GM18517 (cell line): ENCODE measurements at regions not wholly inside any gene's neighbourhood (a gene's known extent, or its start where the extent isn't known, plus 50 kb on each side); places are given as distances from the start of the nearest gene placed in this dataset.

Experiments
- ATAC-seq: cut with Tn5 transposase; IDR thresholded peaks from one replicate; pipeline ENCODE4 v1.9.1; 2021; ENCODE audit warnings: mild to moderate bottlenecking, moderate library complexity; ENCODE audit not compliant: unreplicated experiment

- no peak for ATAC-seq
Measured at GRCh38 chr5:4212981-4213819, 617.6 kb downstream of the IRX1 start.

- ATAC-seq = no peak
Measured at GRCh38 chr5:4215143-4215542, 619.5 kb downstream of the IRX1 start.

- no peak for ATAC-seq
Measured at GRCh38 chr5:4216142-4216541, 620.5 kb downstream of the IRX1 start.

- ATAC-seq = no peak
Measured at GRCh38 chr5:4220016-4220415, 624.4 kb downstream of the IRX1 start.

GRCh38 chr5:4221048-4221447, 625.4 kb downstream of the IRX1 start:
- ATAC-seq = no peak

- no peak for ATAC-seq
Measured at GRCh38 chr5:4222147-4222546, 626.5 kb downstream of the IRX1 start.

GRCh38 chr5:4222821-4223220, 627.2 kb downstream of the IRX1 start:
- no peak for ATAC-seq

- ATAC-seq = no peak
Measured at GRCh38 chr5:4225741-4226140, 630.1 kb downstream of the IRX1 start.

GRCh38 chr5:4226565-4226964, 630.9 kb downstream of the IRX1 start:
- no peak for ATAC-seq

GRCh38 chr5:4228708-4229107, 633.1 kb downstream of the IRX1 start:
- ATAC-seq = no peak

- ATAC-seq = no peak
Measured at GRCh38 chr5:4229414-4230292, 634.0 kb downstream of the IRX1 start.

- no peak for ATAC-seq
Measured at GRCh38 chr5:4230471-4230785, 634.8 kb downstream of the IRX1 start.

GRCh38 chr5:4230786-4231641, 635.4 kb downstream of the IRX1 start:
- ATAC-seq = no peak

- ATAC-seq = no peak
Measured at GRCh38 chr5:4232084-4232483, 636.5 kb downstream of the IRX1 start.

GRCh38 chr5:4233671-4234070, 638.0 kb downstream of the IRX1 start:
- ATAC-seq = no peak

- no peak for ATAC-seq
Measured at GRCh38 chr5:4243479-4244264, 648.0 kb downstream of the IRX1 start.

- ATAC-seq = no peak
Measured at GRCh38 chr5:4244306-4244705, 648.7 kb downstream of the IRX1 start.

GRCh38 chr5:4245076-4245475, 649.4 kb downstream of the IRX1 start:
- ATAC-seq = no peak

GRCh38 chr5:4245511-4245910, 649.9 kb downstream of the IRX1 start:
- ATAC-seq = no peak

GRCh38 chr5:4246447-4246846, 650.8 kb downstream of the IRX1 start:
- no peak for ATAC-seq
